ENCODE measurements at regions not wholly inside any gene's neighbourhood (a gene's known extent, or its start where the extent isn't known, plus 50 kb on each side); places are given as distances from the start of the nearest gene placed in this dataset.
A peak's percentile ranks its signal among the peaks of the same experiment; 100 is the strongest.

- Histone ChIP-seq H3K36me3 (ENCODE audit: control insufficient read depth, insufficient read depth, low read length) (no peaks in the 10 kb centered on the region), H3K27ac (ENCODE audit: low read length) (no peak overlapping the region), H3K4me1 (ENCODE audit: control insufficient read depth, insufficient read depth, low read length) (no peaks in the 10 kb centered on the region), H3K9me3 (ENCODE audit: control insufficient read depth, insufficient read depth, low read depth, low read length) (no peaks in the 10 kb centered on the region), H3K4me3 (ENCODE audit: low read depth in 2 of 2, low read length in 2 of 2) (no peak overlapping the region), H3K27me3 (ENCODE audit: control insufficient read depth, insufficient read depth, low read length) (no peaks in the 10 kb centered on the region)
- BruUV-seq (replicated peaks), result no TSS peak
- in situ Hi-C loops (cut with HindIII; ENCODE audit: low pct_unique_long_range_greater_than_20kb, low sequenced_read_pairs) (no loop called here), intact Hi-C loops (cut with micrococcal nuclease; ENCODE audit: unreplicated experiment) (no loop called here)
- CTCF ChIA-PET, result no interaction called here
- POLR2A ChIA-PET, result no interaction called here
- peak; percentile 75 for ATAC-seq
- no peak for TF ChIP-seq TCF7L2 (IDR thresholded peaks at IDR 0.05; ENCODE audit: low read depth, low read length)
- no peak for TF ChIP-seq SIN3A (IDR thresholded peaks at IDR 0.05; ENCODE audit: borderline replicate concordance, insufficient read depth, low read depth, low read length)
- no peak for TF ChIP-seq POLR2AphosphoS5 (IDR thresholded peaks at IDR 0.05; ENCODE audit: low read depth, low read length)
- no peak for TF ChIP-seq REST (IDR thresholded peaks at IDR 0.05; ENCODE audit: insufficient read depth in 1 of 2, low read depth in 2 of 2, low read length in 1 of 2)
- TF ChIP-seq CTCF (IDR thresholded peaks at IDR 0.05), result peak; percentile 57
- DNase-seq (ENCODE audit: low read depth, low spot score), result no peak
These were observed 184.2 kb upstream of the BMP2 start for GRCh38 chr20:6583134-6583738.

GRCh38 chr20:6582449-6582848 is 185.0 kb upstream of the BMP2 start:
- DNase-seq (ENCODE audit: low read depth, low spot score) (no peak), ATAC-seq (no peak)
- no peak overlapping the region for H3K27ac ChIP-seq (ENCODE audit: low read length)
- no TSS peak for BruUV-seq (replicated peaks)
- ChIA-PET POLR2A (no interaction called here), CTCF (no interaction called here)
- in situ Hi-C loops (cut with HindIII; ENCODE audit: low pct_unique_long_range_greater_than_20kb, low sequenced_read_pairs), result no loop called here
- H3K4me1 ChIP-seq (ENCODE audit: control insufficient read depth, insufficient read depth, low read length), result no peaks in the 10 kb centered on the region
- H3K36me3 ChIP-seq (ENCODE audit: control insufficient read depth, insufficient read depth, low read length), result no peaks in the 10 kb centered on the region
- no peaks in the 10 kb centered on the region for H3K9me3 ChIP-seq (ENCODE audit: control insufficient read depth, insufficient read depth, low read depth, low read length)
- H3K27me3 ChIP-seq (ENCODE audit: control insufficient read depth, insufficient read depth, low read length), result no peaks in the 10 kb centered on the region
- TF ChIP-seq CTCF (IDR thresholded peaks at IDR 0.05) (no peak), SIN3A (IDR thresholded peaks at IDR 0.05; ENCODE audit: borderline replicate concordance, insufficient read depth, low read depth, low read length) (no peak), REST (IDR thresholded peaks at IDR 0.05; ENCODE audit: insufficient read depth in 1 of 2, low read depth in 2 of 2, low read length in 1 of 2) (no peak), POLR2AphosphoS5 (IDR thresholded peaks at IDR 0.05; ENCODE audit: low read depth, low read length) (no peak), TCF7L2 (IDR thresholded peaks at IDR 0.05; ENCODE audit: low read depth, low read length) (no peak)
- intact Hi-C loops (cut with micrococcal nuclease; ENCODE audit: unreplicated experiment), result no loop called here
- no peak overlapping the region for H3K4me3 ChIP-seq (ENCODE audit: low read depth in 2 of 2, low read length in 2 of 2)
